HG03558 (cell line): ENCODE measurements at regions not wholly inside any gene's neighbourhood (a gene's known extent, or its start where the extent isn't known, plus 50 kb on each side); places are given as distances from the start of the nearest gene placed in this dataset.

Experiments
- ATAC-seq: cut with Tn5 transposase; IDR thresholded peaks from one replicate; pipeline ENCODE4 v1.9.1; 2021; ENCODE audit warnings: moderate number of reproducible peaks; ENCODE audit not compliant: unreplicated experiment; ENCODE audit errors: extremely low read depth

GRCh38 chr15:81987628-81988027 is 58.2 kb downstream of the MEX3B start:
- ATAC-seq: no peak

GRCh38 chr15:81983497-81983896 is 62.3 kb downstream of the MEX3B start:
- ATAC-seq: no peak

DNA sequence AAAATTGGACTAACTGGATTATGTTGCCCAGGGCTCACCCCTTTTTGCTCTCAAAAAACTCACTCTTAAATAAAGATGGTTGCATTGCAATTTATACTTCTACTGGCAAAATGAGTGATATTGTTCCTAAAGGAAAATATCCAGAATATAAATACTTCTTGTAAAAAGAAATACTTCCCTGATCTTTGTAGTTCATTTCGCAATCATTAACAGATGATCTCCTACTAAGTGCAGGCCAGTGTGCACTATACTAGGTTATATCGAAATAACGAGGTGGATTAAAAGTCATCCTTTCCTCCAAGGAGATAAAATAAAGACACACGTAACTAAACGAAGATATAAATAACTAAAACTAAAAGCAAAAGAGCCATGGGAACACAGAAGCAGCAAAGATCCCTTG is 63.0 kb downstream of the MEX3B start:
- ATAC-seq: no peak

DNA sequence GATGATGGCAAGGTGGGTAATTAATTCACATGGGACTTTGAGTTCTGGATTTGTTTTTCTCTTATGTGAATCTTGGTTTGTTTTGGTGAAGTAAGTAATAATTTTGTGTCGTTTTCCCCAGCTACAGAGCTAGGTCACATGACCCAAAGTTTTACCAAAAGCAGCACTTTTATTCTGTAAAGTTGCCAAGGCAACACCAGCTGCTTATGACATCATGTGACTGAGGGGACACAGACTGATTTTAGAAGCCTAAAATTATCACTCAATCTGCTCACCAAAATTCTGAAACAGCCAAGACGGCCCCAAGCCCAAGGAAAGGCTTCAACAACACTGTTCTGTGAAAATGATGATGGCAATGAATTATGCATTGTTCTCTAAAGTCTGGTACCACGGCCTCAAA is 63.9 kb downstream of the MEX3B start:
- ATAC-seq: no peak

- ATAC-seq: no peak
Measured at GRCh38 chr15:81977464-81977863, 68.4 kb downstream of the MEX3B start.

GRCh38 chr15:81968691-81969090 is 77.1 kb downstream of the MEX3B start:
- ATAC-seq: no peak

GRCh38 chr15:81966631-81967030 is 79.2 kb downstream of the MEX3B start:
- ATAC-seq: no peak

DNA sequence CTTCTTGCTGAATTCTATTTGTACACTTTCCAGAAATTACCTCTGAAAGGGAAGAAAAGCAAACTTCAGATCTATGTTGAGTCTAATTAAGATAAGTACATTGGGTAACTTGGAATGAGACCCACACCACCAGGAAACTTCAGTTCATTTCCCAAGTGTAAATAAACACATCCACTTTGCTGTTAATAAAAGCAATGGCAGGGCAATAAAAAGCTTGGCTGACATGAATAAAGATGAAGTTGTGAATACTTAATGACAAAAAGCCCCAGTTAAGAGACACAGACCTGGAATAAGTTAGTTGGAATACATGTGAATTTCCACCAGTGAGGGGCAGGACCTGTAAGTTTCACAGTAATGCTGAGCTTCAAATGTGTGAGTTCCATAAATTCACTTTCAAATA is 83.3 kb downstream of the MEX3B start:
- no peak for ATAC-seq

DNA sequence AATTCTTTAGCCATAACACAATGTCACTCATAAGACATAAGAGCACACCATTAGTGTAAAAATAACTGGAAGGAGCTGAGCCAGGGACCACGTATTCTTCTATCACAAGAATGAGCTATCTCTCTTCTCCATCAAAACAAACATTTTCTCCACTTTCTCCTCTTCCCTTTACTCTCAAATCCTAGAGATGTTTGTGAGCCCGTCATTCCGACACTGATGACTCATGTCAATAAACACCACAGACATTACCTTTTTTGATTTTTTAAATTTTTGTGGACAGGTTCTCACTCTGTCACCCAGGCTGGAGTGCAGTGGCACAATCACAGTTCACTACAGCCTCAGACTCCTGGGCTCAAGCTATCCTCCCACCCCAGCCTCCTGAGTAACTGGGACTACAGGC is 86.6 kb downstream of the MEX3B start:
- no peak for ATAC-seq

DNA sequence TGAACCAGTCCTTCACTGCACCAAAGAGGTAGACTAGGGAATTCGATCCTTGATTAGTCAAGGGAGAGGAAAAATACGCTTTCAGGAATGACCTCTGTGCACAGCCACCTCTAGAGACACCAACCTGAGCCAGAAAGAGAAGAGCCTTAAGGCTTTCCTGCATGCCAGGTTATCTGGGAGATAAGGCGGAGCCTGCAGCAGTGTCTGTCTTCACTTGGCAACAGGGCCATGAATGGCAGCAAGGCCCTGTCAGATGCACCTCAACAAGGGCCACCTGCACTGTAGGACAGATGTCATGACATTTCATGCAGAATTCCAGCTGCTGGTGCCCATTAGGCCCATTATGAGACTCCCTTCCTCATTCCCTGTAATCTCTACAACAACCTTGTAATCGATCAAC is 88.1 kb downstream of the MEX3B start:
- no peak for ATAC-seq

DNA sequence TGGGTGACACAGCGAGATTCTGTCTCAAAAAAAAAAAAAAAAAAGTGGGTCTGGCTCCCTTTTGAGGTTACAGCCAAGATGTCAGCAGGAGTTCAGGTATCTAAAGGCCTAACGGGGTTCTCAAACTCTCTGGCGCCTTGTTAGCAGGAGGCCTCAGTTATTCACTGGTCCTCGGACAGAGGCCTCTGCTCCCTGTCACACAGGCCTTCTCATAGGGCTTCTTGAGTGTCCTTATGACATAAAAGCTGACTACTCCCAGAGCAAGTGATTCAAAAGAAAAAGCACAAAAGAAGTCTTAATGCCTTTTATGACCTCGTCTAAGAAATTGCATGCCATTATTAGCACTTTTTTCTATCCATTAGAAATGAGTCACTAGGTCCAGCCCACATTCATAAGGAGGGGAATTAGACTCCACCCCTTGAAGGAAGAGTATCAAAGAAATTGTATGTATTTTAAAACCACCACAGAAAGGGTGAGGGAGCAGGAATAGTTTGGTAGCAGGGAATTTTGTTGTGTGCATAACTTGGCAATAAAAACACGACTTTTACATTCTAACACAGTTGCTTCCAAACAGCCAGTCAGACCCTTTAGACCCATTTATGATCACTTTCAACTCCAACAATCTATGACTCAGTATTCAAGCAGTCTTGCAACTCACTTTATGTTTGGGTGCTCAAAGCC is 90.3 kb downstream of the MEX3B start:
- no peak for ATAC-seq

- ATAC-seq: no peak
Measured at GRCh38 chr15:81954158-81954783, 91.5 kb downstream of the MEX3B start.

DNA sequence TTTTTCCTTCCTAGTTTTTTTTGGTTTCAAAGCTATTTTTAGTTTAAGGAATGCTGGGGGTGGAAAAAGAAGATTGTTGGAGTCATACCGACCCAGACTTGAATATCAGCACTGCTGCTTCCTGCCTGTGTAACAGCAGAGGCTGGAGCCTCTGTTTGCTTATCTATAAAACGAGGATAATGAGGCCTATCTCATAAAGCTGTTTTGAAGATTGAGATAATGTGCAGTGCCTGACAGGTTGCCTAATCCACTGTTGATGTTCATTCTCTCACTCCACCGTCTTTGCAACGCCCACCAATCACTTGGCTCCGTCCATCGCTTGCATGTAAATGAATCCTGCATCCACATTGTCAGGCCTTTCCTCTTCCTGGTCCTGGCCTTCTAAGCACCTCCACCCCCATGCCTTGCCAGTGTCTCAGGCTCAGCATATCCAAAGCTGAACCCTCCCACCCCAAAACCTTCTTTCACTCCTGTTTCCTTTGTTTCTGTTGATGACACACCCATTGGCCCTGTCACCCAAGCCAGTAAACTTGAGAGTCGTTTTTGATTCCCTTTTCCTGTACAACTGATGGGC is 94.9 kb downstream of the MEX3B start:
- ATAC-seq: no peak

DNA sequence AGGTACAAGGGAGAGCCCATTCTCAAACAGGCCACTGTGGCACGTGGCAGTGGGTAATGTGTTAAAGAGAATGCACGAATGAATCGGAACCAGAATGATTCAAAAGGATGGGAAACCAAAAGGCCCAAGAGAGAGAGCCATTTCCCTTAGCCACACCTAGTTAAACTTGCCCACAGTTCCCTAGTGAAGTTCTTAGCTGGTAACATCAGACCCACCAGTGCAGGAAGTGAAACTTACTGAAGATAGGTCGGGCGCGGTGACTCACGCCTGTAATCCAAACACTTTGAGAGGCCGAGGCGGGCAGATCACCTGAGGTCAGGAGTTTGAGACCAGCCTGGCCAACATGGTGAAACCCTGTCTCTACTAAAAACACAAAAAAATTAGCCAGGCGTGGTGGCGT is 97.1 kb downstream of the MEX3B start:
- no peak for ATAC-seq

DNA sequence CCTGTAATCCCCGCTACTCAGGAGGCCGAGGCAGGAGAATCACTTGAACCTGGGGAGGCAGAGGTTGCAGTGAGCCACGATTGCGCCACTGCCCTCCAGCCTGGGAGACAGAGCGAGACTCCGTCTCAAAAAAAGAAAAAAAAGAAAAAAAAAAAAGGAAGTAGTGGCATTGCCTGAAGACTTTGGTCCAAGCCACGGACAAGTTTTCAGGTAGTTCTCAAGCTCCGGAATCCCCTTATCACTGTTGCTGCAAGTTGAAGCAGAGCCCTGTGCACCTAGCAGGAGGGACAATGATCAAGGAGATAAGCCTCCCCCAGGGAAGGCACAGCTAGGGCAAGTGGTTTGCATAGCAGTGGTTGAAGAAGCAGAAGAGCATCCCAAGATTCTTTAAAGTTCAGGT is 97.6 kb downstream of the MEX3B start:
- ATAC-seq: no peak

DNA sequence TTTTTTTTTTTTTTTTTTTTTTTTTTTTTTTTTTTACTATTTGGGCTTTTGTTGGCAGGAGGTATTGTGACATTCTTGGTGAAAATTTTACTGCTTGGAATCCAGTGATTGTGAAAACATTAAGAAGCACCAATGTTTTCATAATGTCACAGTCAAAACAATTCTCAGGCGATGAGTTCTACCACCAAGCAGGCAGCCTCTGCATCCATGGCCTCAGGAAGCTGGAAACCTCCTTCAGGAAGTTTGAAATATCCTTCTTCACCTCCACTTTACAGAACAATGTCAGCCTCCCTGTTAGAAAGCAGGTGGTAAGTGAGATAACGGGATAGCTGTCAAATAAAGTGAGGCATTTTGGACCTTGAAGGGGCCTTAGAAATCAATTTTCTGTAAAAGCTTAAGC is 98.3 kb downstream of the MEX3B start:
- ATAC-seq: no peak

- no peak for ATAC-seq
Measured at GRCh38 chr15:81945014-81945615, 100.7 kb downstream of the MEX3B start.

DNA sequence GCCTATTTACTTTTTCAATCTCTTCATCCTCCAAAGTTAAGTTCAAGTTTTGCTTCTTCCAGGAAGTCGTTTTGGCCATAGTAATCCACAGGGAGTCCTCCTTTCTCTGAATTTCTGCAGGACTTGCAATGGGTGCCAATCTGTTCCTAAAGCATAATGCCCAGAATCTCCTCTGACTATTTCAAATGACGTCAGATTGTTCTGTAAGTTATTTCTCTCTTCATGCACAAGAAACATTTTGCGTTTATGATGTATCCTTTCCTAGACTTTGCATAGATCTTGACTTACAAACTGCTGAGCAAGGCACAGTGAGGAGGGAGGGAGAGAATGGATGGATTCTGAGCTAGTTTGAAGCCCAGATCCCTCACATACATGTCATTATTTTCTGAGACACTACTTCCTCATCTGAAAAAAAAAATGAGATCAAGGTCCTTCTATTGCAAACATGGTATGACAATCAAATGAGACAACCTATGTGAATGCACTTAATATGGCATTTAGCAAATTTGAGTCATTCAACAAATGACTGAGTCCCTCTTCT is 103.1 kb downstream of the MEX3B start:
- no peak for ATAC-seq

DNA sequence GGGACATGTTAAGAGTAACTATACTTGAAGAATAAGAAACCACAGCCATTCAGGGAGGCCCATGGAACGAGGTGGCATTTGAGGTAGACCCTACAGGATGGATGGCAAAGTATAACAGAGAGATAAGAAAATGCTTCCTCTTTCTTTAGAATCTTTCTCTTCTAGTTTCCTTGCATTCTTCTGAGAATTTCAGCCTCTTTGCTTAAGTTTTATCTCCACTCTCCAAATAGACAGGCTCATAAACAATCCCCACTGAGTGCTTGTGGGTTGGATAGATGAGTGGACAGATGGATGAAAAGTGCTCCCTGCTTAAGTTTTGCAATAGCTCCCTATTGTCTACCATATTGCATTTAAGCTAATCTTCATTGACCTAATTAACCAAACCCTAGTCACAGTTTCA is 103.7 kb downstream of the MEX3B start:
- no peak for ATAC-seq

DNA sequence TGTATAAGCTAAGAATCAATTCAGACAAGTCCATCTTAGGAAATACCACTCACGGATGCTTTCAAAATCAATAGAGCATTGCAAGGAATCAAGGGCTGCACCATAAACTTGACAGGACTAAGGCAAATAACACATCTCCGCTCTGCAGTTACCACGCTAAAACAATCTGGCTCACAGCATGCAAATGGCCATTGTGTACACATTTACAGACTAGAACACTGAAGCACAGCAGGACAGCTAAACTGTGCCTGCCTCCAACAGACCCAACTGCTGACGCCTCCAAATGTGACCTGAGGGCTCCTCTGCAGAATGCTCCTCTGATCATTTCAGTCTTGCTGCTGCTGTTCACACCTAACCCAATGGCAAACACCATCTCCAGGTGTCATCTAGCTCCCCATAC is 104.3 kb downstream of the MEX3B start:
- no peak for ATAC-seq
